ENCODE measurements at regions not wholly inside any gene's neighbourhood (a gene's known extent, or its start where the extent isn't known, plus 50 kb on each side); places are given as distances from the start of the nearest gene placed in this dataset.

DNA sequence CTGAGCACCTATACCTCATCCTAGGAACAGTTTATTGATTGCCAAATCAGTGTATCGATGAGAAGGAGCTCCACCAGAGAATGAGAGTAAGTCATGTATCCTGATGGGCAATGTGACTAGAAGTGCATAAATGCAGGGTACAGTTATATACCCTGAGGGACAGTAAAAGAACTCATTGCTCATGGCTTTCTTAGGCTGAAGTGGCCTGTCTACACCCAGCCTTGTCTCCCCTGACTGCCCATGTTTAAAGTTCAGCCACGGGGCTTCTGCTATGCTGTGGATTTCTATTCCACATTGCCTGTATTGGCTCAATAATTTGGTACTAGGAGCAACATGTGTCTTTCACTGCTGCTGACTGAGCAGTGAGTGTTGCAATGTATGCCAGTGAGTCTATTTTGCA is 400.4 kb upstream of the IMPG1 start:
- ChIA-PET POLR2A (no interaction called here), CTCF (no interaction called here)
- DNase-seq (ENCODE audit: low read depth): no peak
- H3K4me3 ChIP-seq (ENCODE audit: low read depth, low read length): no peak overlapping the region
- H3K27me3 ChIP-seq (ENCODE audit: control insufficient read depth, insufficient read depth, low read length): no peaks in the 10 kb centered on the region
- no peak for TF ChIP-seq CTCF (IDR thresholded peaks at IDR 0.05; ENCODE audit: insufficient read depth, low read depth, low read length)
- no peaks in the 10 kb centered on the region for H3K36me3 ChIP-seq (ENCODE audit: control insufficient read depth, insufficient read depth, low read length)

- no peak for DNase-seq (ENCODE audit: low read depth)
- no peak overlapping the region for H3K4me3 ChIP-seq (ENCODE audit: low read depth, low read length)
- no peaks in the 10 kb centered on the region for H3K27me3 ChIP-seq (ENCODE audit: control insufficient read depth, insufficient read depth, low read length)
- POLR2A ChIA-PET: no interaction called here
- no peaks in the 10 kb centered on the region for H3K36me3 ChIP-seq (ENCODE audit: control insufficient read depth, insufficient read depth, low read length)
- CTCF ChIA-PET: no interaction called here
- no peak for TF ChIP-seq CTCF (IDR thresholded peaks at IDR 0.05; ENCODE audit: insufficient read depth, low read depth, low read length)
These were observed 393.8 kb upstream of the IMPG1 start for GRCh38 chr6:76466286-76466685.

DNA sequence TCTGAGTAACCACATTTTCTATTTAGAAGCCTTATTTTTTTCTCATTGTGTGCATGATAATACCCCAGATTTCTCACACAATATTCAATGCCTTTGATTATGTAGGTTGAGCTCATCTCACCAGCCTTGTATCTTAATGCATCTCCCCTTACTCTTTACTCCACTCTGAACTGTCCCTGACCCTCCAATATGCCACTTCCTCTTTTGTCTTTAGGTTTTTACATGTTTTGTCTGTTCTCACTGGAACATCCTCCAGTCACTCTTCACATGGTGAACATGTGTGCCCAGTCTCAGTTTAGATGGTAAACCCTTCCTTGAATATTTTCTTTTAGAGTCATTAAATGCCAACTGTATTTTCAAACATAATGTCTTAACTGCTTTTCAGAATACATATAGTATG is 392.9 kb upstream of the IMPG1 start:
- POLR2A ChIA-PET: no interaction called here

DNA sequence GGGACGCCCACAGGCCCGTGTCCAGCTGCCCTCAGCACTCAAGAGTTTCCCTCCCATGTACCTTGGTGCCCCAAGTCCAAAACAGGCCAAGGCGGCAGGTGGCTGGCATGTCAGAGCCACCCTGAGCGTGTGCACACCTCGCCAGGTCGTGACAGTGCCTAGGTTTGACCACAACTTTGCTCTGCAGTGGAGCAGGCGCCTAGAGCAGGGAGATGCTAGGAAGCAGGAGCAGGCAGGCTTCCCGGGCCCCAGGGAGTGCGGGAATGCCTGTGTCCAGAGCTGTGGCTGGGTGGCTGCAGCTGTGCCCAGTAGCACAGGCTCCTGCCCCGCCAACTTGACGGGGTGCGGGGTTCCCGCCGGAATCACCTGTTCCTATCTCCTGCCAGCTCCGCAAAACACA is 380.8 kb upstream of the IMPG1 start:
- H3K36me3 ChIP-seq (ENCODE audit: control insufficient read depth, insufficient read depth, low read length): no peaks in the 10 kb centered on the region
- ChIA-PET POLR2A (no interaction called here), CTCF (no interaction called here)
- TF ChIP-seq CTCF (IDR thresholded peaks at IDR 0.05; ENCODE audit: insufficient read depth, low read depth, low read length): no peak
- no peak for DNase-seq (ENCODE audit: low read depth)
- H3K27me3 ChIP-seq (ENCODE audit: control insufficient read depth, insufficient read depth, low read length): no peaks in the 10 kb centered on the region
- H3K4me3 ChIP-seq (ENCODE audit: low read depth, low read length): no peak overlapping the region

More for the DNA sequence above, 392.9 kb upstream of the IMPG1 start:
- CTCF ChIA-PET: no interaction called here
- DNase-seq (ENCODE audit: low read depth): no peak
- TF ChIP-seq CTCF (IDR thresholded peaks at IDR 0.05; ENCODE audit: insufficient read depth, low read depth, low read length): no peak
- Histone ChIP-seq H3K4me3 (ENCODE audit: low read depth, low read length) (no peak overlapping the region), H3K36me3 (ENCODE audit: control insufficient read depth, insufficient read depth, low read length) (no peaks in the 10 kb centered on the region), H3K27me3 (ENCODE audit: control insufficient read depth, insufficient read depth, low read length) (no peaks in the 10 kb centered on the region)

DNA sequence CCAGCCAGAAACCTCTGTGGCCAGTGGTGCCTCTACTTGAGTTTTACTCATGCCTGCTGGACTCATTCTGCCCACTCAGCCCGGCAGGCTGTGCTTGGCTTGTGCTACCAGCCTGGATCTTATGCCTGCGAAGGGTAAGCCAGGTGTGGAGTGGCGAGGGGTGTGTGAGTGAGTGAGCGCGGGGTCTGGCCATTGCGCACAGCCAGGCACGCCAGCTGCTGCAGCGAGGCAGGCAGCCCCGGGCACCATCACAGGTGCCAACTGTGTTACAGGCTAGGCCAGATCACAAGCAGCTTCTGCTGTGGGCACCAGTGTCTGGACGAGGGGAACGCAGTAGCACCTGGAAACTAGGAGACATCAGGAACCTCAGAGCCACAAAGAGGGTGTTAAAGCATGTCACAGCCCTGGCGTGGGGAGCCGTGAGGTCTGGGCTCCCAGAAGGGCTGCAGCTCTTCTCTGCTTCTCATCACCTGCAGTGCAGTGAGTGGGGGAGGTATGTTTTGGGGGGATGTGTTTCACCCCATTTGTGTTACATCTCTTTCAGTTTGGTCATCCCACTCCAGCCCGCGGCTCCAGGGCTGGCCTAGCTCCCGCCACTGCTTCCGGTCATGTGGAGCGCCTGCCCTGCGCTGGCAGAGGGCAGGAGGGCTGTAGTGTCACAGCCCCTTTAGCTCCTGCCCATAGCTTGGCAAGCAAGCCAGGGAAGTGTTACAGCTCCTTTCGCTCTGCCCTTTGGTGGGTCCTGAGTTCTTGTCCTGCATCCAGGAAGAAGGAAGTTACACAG is 379.7 kb upstream of the IMPG1 start:
- Histone ChIP-seq H3K4me3 (ENCODE audit: low read depth, low read length) (no peak overlapping the region), H3K27me3 (ENCODE audit: control insufficient read depth, insufficient read depth, low read length) (no peaks in the 10 kb centered on the region), H3K36me3 (ENCODE audit: control insufficient read depth, insufficient read depth, low read length) (no peaks in the 10 kb centered on the region)
- POLR2A ChIA-PET: no interaction called here
- CTCF ChIA-PET: interaction anchor here (0.5 kb wide), 1 partner anchor 32 kb away, joined by 3 read pairs; no protein-coding TSS in a partner anchor
- TF ChIP-seq CTCF (IDR thresholded peaks at IDR 0.05; ENCODE audit: insufficient read depth, low read depth, low read length): no peak
- no peak for DNase-seq (ENCODE audit: low read depth)

Data from BJ (cell line).